SU-DHL-6 (cell line): ENCODE measurements at regions not wholly inside any gene's neighbourhood (a gene's known extent, or its start where the extent isn't known, plus 50 kb on each side); places are given as distances from the start of the nearest gene placed in this dataset.

Experiments
- EZH2phosphoT487 ChIP-seq: fragments of 200-600 bp; sonication (generic), shearing (Covaris generic); conservative IDR thresholded peaks from 2 replicates; pipeline ENCODE4 v1.6.1; 2018; ENCODE audit warnings: mild to moderate bottlenecking, antibody characterized with exemption, low read length, moderate library complexity, mixed read lengths
- TF ChIP-seq, protein P1 (sequence below): fragments of 200-600 bp; sonication (generic); IDR thresholded peaks from one replicate; pipeline ENCODE4 v1.5.1; 2017; ENCODE audit warnings: antibody characterized with exemption, mild to moderate bottlenecking, low read length, moderate library complexity; ENCODE audit not compliant: insufficient read depth, poor library complexity, severe bottlenecking

GRCh38 chr10:131563411-131563810 lies 251.9 kb upstream of the TCERG1L start:
- TF ChIP-seq, protein P1, sequence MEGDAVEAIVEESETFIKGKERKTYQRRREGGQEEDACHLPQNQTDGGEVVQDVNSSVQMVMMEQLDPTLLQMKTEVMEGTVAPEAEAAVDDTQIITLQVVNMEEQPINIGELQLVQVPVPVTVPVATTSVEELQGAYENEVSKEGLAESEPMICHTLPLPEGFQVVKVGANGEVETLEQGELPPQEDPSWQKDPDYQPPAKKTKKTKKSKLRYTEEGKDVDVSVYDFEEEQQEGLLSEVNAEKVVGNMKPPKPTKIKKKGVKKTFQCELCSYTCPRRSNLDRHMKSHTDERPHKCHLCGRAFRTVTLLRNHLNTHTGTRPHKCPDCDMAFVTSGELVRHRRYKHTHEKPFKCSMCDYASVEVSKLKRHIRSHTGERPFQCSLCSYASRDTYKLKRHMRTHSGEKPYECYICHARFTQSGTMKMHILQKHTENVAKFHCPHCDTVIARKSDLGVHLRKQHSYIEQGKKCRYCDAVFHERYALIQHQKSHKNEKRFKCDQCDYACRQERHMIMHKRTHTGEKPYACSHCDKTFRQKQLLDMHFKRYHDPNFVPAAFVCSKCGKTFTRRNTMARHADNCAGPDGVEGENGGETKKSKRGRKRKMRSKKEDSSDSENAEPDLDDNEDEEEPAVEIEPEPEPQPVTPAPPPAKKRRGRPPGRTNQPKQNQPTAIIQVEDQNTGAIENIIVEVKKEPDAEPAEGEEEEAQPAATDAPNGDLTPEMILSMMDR, result no peak
- TF ChIP-seq EZH2phosphoT487, result no peak
